Testis (tissue), 2 donors: ENCODE measurements at regions not wholly inside any gene's neighbourhood (a gene's known extent, or its start where the extent isn't known, plus 50 kb on each side); places are given as distances from the start of the nearest gene placed in this dataset.
"Not testable (repeated sequence)": the region's sequence is repeated elsewhere in the genome, so short reads cannot be mapped to it uniquely, and the experiment has no call there.

Experiments used
- CTCF ChIP-seq, 3 experiments: fragments of 450-650 bp in 2 of 3; fragments of 200-600 bp in 1 of 3; sonication (generic) in 1 of 3; IDR thresholded peaks; one replicate each; pipeline ENCODE4 v1.5.1; 2016 to 2019; ENCODE audit warnings: antibody characterized with exemption in 3 of 3, mild to moderate bottlenecking in 2 of 3, moderate library complexity in 1 of 3
- POLR2A ChIP-seq: fragments of 450-650 bp; IDR thresholded peaks from one replicate; pipeline ENCODE4 v1.6.1; 2017; ENCODE audit warnings: antibody characterized with exemption, mild to moderate bottlenecking, moderate library complexity

- TF ChIP-seq CTCF (IDR thresholded peaks at IDR 0.05); POLR2A: not testable (repeated sequence)
Measured at GRCh38 chr3:198098661-198099081, 138.7 kb downstream of the LMLN start.
